SIG-M5 (cell line): ENCODE measurements at regions not wholly inside any gene's neighbourhood (a gene's known extent, or its start where the extent isn't known, plus 50 kb on each side); places are given as distances from the start of the nearest gene placed in this dataset.
"Not testable (repeated sequence)": the region's sequence is repeated elsewhere in the genome, so short reads cannot be mapped to it uniquely, and the experiment has no call there.

Experiments used
- DNase-seq: peaks from one replicate; lab custom pipeline; 2025; lab: John Stamatoyannopoulos, UW

- DNase-seq = no peak
These were observed 132.3 kb upstream of the C11orf58 start for GRCh38 chr11:16605894-16606783.

- no peak for DNase-seq
These were observed 133.0 kb upstream of the C11orf58 start for GRCh38 chr11:16605389-16605893.

- DNase-seq = no peak
These were observed 133.6 kb upstream of the C11orf58 start for GRCh38 chr11:16604794-16605388.

GRCh38 chr11:16603890-16604793 is 134.3 kb upstream of the C11orf58 start:
- DNase-seq = no peak

- DNase-seq = no peak
These were observed 135.2 kb upstream of the C11orf58 start for GRCh38 chr11:16603245-16603644.

- DNase-seq = no peak
These were observed 139.5 kb upstream of the C11orf58 start for GRCh38 chr11:16598906-16599305.

GRCh38 chr11:16598032-16598431 is 140.4 kb upstream of the C11orf58 start:
- DNase-seq = no peak

GRCh38 chr11:16596231-16596630 is 142.2 kb upstream of the C11orf58 start:
- no peak for DNase-seq

GRCh38 chr11:16591157-16591556 is 147.3 kb upstream of the C11orf58 start:
- DNase-seq = no peak

- no peak for DNase-seq
These were observed 150.8 kb upstream of the C11orf58 start for GRCh38 chr11:16587670-16588069.

- DNase-seq = no peak
These were observed 153.9 kb upstream of the C11orf58 start for GRCh38 chr11:16584569-16584968.

- not testable (repeated sequence) for DNase-seq
These were observed 157.4 kb upstream of the C11orf58 start for GRCh38 chr11:16581078-16581477.

- no peak for DNase-seq
These were observed 161.0 kb upstream of the C11orf58 start for GRCh38 chr11:16577490-16577889.

GRCh38 chr11:16574889-16575288 is 163.6 kb upstream of the C11orf58 start:
- not testable (repeated sequence) for DNase-seq

GRCh38 chr11:16572945-16573344 is 165.5 kb upstream of the C11orf58 start:
- DNase-seq = no peak

GRCh38 chr11:16561150-16561549 is 177.3 kb upstream of the C11orf58 start:
- no peak for DNase-seq

GRCh38 chr11:16558494-16558893 is 180.0 kb upstream of the C11orf58 start:
- DNase-seq = no peak

GRCh38 chr11:16555956-16556355 is 182.5 kb upstream of the C11orf58 start:
- no peak for DNase-seq

- DNase-seq = no peak
These were observed 184.1 kb upstream of the C11orf58 start for GRCh38 chr11:16554361-16554760.

GRCh38 chr11:16547879-16548278 is 190.6 kb upstream of the C11orf58 start:
- DNase-seq = no peak

GRCh38 chr11:16543642-16544041 is 187.3 kb upstream of the SOX6 start:
- DNase-seq = no peak

- no peak for DNase-seq
These were observed 186.0 kb upstream of the SOX6 start for GRCh38 chr11:16542353-16542752.
